GM18868 (cell line): ENCODE measurements at regions not wholly inside any gene's neighbourhood (a gene's known extent, or its start where the extent isn't known, plus 50 kb on each side); places are given as distances from the start of the nearest gene placed in this dataset.
"Not testable (repeated sequence)": the region's sequence is repeated elsewhere in the genome, so short reads cannot be mapped to it uniquely, and the experiment has no call there.

Experiments used
- ATAC-seq: cut with Tn5 transposase; IDR thresholded peaks from one replicate; pipeline ENCODE4 v1.9.1; 2021; ENCODE audit warnings: mild to moderate bottlenecking, moderate library complexity; ENCODE audit not compliant: unreplicated experiment

- no peak for ATAC-seq
Measured at GRCh38 chr2:75925331-75926024, 214.8 kb upstream of the GCFC2 start.

GRCh38 chr2:75922191-75922590 is 211.5 kb upstream of the GCFC2 start:
- no peak for ATAC-seq

GRCh38 chr2:75920859-75921551 is 210.3 kb upstream of the GCFC2 start:
- ATAC-seq = no peak

- ATAC-seq = no peak
Measured at GRCh38 chr2:75915851-75916634, 205.3 kb upstream of the GCFC2 start.

- peak; percentile 94 for ATAC-seq
Measured at GRCh38 chr2:75896779-75897366, 186.2 kb upstream of the GCFC2 start.

GRCh38 chr2:75894170-75894569 is 183.5 kb upstream of the GCFC2 start:
- peak; percentile 63 for ATAC-seq

GRCh38 chr2:75892490-75892889 is 181.8 kb upstream of the GCFC2 start:
- no peak for ATAC-seq

GRCh38 chr2:75882530-75882929 is 171.8 kb upstream of the GCFC2 start:
- ATAC-seq = no peak

- ATAC-seq = not testable (repeated sequence)
Measured at GRCh38 chr2:75875606-75876005, 164.9 kb upstream of the GCFC2 start.

GRCh38 chr2:75871762-75872614 is 161.3 kb upstream of the GCFC2 start:
- not testable (repeated sequence) for ATAC-seq

- peak; percentile 78 for ATAC-seq
Measured at GRCh38 chr2:75870651-75871137, 160.0 kb upstream of the GCFC2 start.

- no peak for ATAC-seq
Measured at GRCh38 chr2:75870133-75870532, 159.4 kb upstream of the GCFC2 start.

GRCh38 chr2:75865702-75866101 is 155.0 kb upstream of the GCFC2 start:
- no peak for ATAC-seq

GRCh38 chr2:75865083-75865482 is 154.4 kb upstream of the GCFC2 start:
- ATAC-seq = no peak

- ATAC-seq = peak; percentile 50
Measured at GRCh38 chr2:75862547-75862946, 151.8 kb upstream of the GCFC2 start.

GRCh38 chr2:75853436-75853835 is 142.7 kb upstream of the GCFC2 start:
- ATAC-seq = no peak

- peak; percentile 48 for ATAC-seq
Measured at GRCh38 chr2:75852639-75853038, 141.9 kb upstream of the GCFC2 start.

- no peak for ATAC-seq
Measured at GRCh38 chr2:75846683-75847190, 136.0 kb upstream of the GCFC2 start.

- ATAC-seq = peak; percentile 85
Measured at GRCh38 chr2:75844651-75845050, 133.9 kb upstream of the GCFC2 start.

- not testable (repeated sequence) for ATAC-seq
Measured at GRCh38 chr2:75834588-75834987, 123.9 kb upstream of the GCFC2 start.
